ENCODE measurements at regions not wholly inside any gene's neighbourhood (a gene's known extent, or its start where the extent isn't known, plus 50 kb on each side); places are given as distances from the start of the nearest gene placed in this dataset.

GRCh38 chr10:107434201-107434600 is 269.7 kb upstream of the SORCS1 start:
- TF ChIP-seq EZH2 (IDR thresholded peaks at IDR 0.05; ENCODE audit: borderline replicate concordance) (no peak), CTCF (IDR thresholded peaks at IDR 0.05; ENCODE audit: poor library complexity) (no peak)
